Parathyroid adenoma (tissue), 2 donors: ENCODE measurements at regions not wholly inside any gene's neighbourhood (a gene's known extent, or its start where the extent isn't known, plus 50 kb on each side); places are given as distances from the start of the nearest gene placed in this dataset.

Experiments used
- H2AFZ ChIP-seq: fragments of 300-600 bp; sonication (generic); one replicate; pipeline ENCODE4 v1.7.0; 2017; ENCODE audit warnings: antibody characterized with exemption, mild to moderate bottlenecking
- H3K27ac ChIP-seq: fragments of 300-600 bp; sonication (generic); one replicate; pipeline ENCODE4 v1.7.0; 2017
- H3K27me3 ChIP-seq: fragments of 300-600 bp; sonication (generic); one replicate; pipeline ENCODE4 v1.7.0; 2017; ENCODE audit warnings: low read length; ENCODE audit not compliant: control insufficient read depth, insufficient read depth
- H3K36me3 ChIP-seq: fragments of 300-600 bp; sonication (generic); one replicate; pipeline ENCODE4 v1.7.0; 2017; ENCODE audit warnings: low read length; ENCODE audit not compliant: control insufficient read depth, insufficient read depth
- H3K4me1 ChIP-seq: fragments of 300-600 bp; sonication (generic); one replicate; pipeline ENCODE4 v1.7.0; 2017; ENCODE audit warnings: control low read depth
- H3K4me2 ChIP-seq: fragments of 300-600 bp; sonication (generic); one replicate; pipeline ENCODE4 v1.7.0; 2017; ENCODE audit warnings: low read length
- H3K4me3 ChIP-seq: fragments of 300-600 bp; sonication (generic); one replicate; pipeline ENCODE4 v1.7.0; 2017; ENCODE audit warnings: low read depth, low read length
- H3K79me2 ChIP-seq: fragments of 300-600 bp; sonication (generic); one replicate; pipeline ENCODE4 v1.7.0; 2017; ENCODE audit warnings: control low read depth
- H3K9ac ChIP-seq: fragments of 300-600 bp; sonication (generic); one replicate; pipeline ENCODE4 v1.7.0; 2017; ENCODE audit warnings: mild to moderate bottlenecking
- H3K9me3 ChIP-seq: fragments of 300-600 bp; sonication (generic); one replicate; pipeline ENCODE4 v1.7.0; 2017; ENCODE audit warnings: low read length; ENCODE audit not compliant: control insufficient read depth
- TF ChIP-seq, protein P1 (sequence below): fragments of 300-600 bp; sonication (generic); IDR thresholded peaks from one replicate; pipeline ENCODE4 v1.7.0; 2017; ENCODE audit warnings: antibody characterized with exemption, mild to moderate bottlenecking
- donor health status: primary hyperparathyroidism.

DNA sequence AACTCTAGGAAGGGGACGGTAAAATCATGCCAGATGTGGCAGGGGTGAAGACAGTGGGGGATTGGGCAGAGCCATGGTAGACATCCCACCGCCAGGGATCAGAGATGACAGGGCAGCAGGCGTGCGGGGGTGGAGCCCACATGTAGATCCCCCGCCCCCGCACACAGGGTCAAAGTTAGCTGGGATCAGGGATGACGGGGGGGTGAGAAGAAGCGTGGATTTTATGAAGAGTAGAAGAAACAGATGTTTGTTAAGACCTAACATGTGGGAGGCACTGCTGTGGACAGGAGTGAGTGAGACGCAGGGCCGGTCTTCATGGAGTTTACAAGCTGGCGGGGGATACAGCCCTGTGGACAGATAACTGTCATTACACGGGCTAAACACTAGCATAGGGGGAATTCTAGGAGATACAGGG, 154.0 kb upstream of the KLF14 start:
- Histone ChIP-seq H3K27me3 (no peaks in the 10 kb centered on the region), H3K4me1 (no peaks in the 10 kb centered on the region), H3K79me2 (peaks cover 15% of the 10 kb centered on the region), H3K9me3 (no peaks in the 10 kb centered on the region), H3K4me3 (no peak overlapping the region), H3K4me2 (no peak overlapping the region), H3K36me3 (no peaks in the 10 kb centered on the region), H3K27ac (no peak overlapping the region), H2AFZ (no peak overlapping the region), H3K9ac (no peak overlapping the region)
- TF ChIP-seq, protein P1, sequence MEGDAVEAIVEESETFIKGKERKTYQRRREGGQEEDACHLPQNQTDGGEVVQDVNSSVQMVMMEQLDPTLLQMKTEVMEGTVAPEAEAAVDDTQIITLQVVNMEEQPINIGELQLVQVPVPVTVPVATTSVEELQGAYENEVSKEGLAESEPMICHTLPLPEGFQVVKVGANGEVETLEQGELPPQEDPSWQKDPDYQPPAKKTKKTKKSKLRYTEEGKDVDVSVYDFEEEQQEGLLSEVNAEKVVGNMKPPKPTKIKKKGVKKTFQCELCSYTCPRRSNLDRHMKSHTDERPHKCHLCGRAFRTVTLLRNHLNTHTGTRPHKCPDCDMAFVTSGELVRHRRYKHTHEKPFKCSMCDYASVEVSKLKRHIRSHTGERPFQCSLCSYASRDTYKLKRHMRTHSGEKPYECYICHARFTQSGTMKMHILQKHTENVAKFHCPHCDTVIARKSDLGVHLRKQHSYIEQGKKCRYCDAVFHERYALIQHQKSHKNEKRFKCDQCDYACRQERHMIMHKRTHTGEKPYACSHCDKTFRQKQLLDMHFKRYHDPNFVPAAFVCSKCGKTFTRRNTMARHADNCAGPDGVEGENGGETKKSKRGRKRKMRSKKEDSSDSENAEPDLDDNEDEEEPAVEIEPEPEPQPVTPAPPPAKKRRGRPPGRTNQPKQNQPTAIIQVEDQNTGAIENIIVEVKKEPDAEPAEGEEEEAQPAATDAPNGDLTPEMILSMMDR, result no peak

DNA sequence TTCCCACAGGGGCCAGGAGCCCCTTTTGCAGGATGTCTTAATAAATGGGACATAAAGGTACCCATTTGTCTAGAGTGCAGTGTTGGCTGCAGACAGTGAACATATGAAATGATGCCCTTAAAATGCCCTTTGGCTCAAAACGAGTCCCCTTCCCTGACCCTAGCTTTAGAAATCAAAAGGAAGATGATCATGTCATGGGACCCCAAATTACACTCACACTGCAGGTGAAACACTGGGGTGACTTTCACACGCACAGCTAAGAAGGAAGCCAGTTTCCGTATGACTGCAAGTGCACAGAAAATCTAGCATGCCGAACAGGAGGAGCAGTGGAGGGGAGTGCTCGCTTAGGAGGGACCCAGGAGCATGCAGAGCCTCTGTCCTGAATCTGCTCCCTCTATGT, 154.5 kb upstream of the KLF14 start:
- TF ChIP-seq, protein P1, result no peak
- no peaks in the 10 kb centered on the region for H3K9me3 ChIP-seq
- no peaks in the 10 kb centered on the region for H3K4me1 ChIP-seq
- H2AFZ ChIP-seq, result no peak overlapping the region
- no peaks in the 10 kb centered on the region for H3K27me3 ChIP-seq
- H3K9ac ChIP-seq, result no peak overlapping the region
- H3K79me2 ChIP-seq, result peaks cover 15% of the 10 kb centered on the region
- no peak overlapping the region for H3K27ac ChIP-seq
- H3K4me3 ChIP-seq, result no peak overlapping the region
- H3K4me2 ChIP-seq, result no peak overlapping the region
- H3K36me3 ChIP-seq, result no peaks in the 10 kb centered on the region

DNA sequence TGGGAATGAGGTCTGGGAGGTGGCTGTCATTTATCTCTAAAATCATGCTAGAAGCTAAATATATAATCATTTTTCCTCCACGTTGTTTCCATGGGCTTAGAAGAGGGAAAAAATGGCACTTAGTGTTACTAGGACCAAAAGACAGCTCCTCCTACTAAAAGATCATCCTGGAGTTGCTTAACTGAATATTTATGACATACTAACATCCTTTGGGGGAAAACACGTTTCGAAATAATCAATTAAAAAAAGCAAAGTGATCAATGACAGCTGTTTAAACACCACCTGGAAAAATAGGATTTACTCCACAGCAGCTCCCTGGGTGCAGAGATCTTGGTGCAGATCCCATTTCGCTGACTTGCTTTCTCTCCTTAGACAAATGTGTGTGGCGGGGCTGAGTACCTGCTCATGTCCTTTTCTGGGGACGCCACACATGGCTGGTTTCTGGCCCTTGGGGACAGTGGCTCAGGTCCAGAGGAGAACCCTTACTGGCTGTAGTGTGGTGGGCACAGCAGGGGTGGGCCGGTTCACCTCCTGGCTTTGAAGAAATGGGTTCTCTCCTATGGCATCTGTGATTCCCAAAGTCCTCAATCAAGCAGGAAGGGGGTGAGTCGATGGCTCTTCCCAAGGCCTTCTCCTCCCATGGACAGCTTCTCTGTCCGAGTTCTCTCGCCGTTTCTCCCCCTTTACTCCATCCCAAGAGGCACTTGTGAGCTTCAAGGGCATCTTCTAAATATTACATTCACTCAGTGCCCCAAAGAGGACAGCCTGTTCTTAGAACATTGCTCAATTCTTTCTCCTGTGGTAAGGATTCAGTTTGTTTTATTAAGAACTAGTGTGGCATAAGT, 156.4 kb upstream of the KLF14 start:
- Histone ChIP-seq H3K4me1 (no peaks in the 10 kb centered on the region), H3K27me3 (no peaks in the 10 kb centered on the region), H3K27ac (no peak overlapping the region), H3K4me2 (no peak overlapping the region), H3K36me3 (no peaks in the 10 kb centered on the region), H2AFZ (no peak overlapping the region), H3K9ac (no peak overlapping the region), H3K4me3 (no peak overlapping the region), H3K9me3 (no peaks in the 10 kb centered on the region), H3K79me2 (peaks cover 16% of the 10 kb centered on the region)
- TF ChIP-seq, protein P1, result no peak

DNA sequence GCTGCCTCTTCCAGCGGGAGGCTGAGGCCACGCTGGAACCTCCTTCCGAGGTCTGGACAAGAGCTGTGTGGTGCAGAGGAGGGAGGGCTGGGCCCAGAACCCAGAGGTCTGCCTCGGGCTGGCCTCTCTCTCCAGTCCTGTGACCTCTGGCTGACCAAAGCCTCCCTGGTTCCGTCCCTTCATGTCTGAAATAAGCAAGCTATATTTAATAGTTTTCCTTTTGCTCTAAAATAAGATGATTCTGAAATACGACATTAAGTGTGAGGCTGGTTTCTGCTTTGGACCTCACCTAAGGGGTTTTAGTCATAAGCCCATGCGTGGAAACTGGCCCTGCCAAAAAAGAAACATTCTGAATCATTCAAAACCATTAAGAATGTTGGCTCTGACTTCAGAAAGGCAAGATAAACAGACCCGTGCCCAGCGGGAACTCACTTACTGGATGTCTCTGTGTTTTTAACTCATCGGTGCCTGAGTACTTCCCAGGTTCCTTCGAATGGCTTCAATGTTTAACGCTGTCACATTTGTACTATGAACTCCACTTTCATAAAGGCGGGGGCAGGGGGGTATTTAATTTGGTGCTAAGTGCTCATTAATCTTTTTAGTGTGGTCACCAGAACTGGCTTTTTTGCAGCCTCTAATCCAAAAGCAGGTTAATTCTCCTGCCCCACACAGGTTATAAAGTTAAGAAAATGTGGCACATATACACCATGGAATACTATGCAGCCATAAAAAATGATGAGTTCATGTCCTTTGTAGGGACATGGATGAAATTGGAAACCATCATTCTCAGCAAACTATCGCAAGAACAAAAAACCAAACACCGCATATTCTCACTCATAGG, 157.5 kb upstream of the KLF14 start:
- H3K4me3 ChIP-seq, result no peak overlapping the region
- TF ChIP-seq, protein P1, result no peak
- no peak overlapping the region for H2AFZ ChIP-seq
- H3K36me3 ChIP-seq, result no peaks in the 10 kb centered on the region
- no peak overlapping the region for H3K9ac ChIP-seq
- no peaks in the 10 kb centered on the region for H3K9me3 ChIP-seq
- no peak overlapping the region for H3K27ac ChIP-seq
- no peaks in the 10 kb centered on the region for H3K27me3 ChIP-seq
- peaks cover 22% of the 10 kb centered on the region for H3K79me2 ChIP-seq
- no peak overlapping the region for H3K4me2 ChIP-seq
- H3K4me1 ChIP-seq, result no peaks in the 10 kb centered on the region
